KG1 (cell line): ENCODE measurements at regions not wholly inside any gene's neighbourhood (a gene's known extent, or its start where the extent isn't known, plus 50 kb on each side); places are given as distances from the start of the nearest gene placed in this dataset.
A peak's percentile ranks its signal among the peaks of the same experiment; 100 is the strongest.
"Not testable (repeated sequence)": the region's sequence is repeated elsewhere in the genome, so short reads cannot be mapped to it uniquely, and the experiment has no call there.

ENCODE experiments used
- DNase-seq: peaks from one replicate; lab custom pipeline; 2025; lab: John Stamatoyannopoulos, UW

DNA sequence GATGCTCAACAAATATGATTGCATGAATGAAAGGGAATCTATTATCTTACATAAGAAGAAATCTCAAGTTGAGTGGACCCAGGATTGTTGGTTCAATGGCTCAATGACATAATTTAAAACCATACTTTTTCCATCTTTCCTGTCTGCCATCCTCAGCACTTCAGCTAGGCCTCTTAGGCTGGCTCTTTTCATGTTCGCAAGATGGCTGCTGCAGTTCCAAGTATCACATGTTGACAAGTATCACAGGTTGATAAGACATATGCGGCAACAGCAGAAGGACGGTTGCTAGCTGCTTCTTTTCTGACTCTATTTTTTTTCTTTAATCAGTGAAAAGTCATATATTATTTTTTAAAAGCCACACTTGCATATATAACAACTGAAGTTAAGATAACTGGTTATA is 79.0 kb upstream of the CDK6 start:
- DNase-seq, result no peak

DNA sequence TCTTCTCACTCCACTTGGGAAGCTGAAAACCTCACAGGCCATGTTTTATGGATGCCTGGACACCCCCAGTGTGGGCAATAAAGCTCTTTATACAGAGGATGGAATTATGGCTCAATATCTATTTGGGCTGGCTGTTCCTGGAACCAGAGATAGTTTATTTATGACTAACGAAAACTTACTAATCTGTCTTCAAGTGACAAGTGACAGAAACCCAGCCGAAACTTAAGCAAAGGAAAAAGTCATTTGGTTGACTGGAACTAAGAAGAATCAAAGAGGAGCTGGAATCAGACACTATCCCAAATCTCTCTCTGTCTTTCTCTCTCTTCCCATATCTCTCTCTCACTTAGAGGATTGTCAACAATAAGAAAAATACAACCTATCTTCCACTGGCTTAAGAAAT is 78.3 kb upstream of the CDK6 start:
- DNase-seq, result no peak

DNA sequence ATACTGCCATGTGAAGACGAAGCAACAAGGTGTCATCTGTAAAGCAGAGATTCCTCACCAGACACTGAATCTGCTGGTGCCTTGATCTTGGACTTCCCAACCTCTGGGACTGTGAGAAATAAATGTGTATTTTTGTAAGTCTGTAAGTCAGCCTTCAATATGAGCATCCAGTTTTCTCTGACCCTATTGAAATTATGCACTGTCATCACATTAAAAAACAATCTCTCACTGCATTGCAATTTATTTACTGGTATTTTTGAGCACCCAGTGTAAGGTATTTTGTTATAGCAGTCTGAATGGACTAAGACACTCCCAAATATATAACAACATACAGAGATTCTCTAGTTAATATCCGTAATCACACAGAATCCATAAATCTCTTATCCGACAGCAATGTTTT is 77.5 kb upstream of the CDK6 start:
- no peak for DNase-seq

DNA sequence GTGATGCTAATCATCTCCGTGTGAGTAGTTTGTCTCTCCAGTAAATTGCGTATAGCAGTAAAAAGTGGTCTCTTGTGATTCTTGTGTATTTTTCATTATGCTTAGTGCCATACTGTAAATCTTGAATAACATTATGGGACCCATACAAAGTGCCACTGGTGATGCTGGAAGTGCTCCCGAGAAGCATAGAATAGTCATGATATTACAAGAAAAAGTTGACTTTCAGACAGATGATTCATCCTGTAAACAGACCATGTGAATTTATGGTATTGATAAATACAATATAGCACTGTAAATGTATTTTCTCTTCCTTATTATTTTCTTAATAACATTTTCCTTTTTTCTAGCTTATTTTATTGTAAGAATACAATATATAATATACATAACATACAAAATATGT is 74.6 kb upstream of the CDK6 start:
- DNase-seq, result no peak

DNA sequence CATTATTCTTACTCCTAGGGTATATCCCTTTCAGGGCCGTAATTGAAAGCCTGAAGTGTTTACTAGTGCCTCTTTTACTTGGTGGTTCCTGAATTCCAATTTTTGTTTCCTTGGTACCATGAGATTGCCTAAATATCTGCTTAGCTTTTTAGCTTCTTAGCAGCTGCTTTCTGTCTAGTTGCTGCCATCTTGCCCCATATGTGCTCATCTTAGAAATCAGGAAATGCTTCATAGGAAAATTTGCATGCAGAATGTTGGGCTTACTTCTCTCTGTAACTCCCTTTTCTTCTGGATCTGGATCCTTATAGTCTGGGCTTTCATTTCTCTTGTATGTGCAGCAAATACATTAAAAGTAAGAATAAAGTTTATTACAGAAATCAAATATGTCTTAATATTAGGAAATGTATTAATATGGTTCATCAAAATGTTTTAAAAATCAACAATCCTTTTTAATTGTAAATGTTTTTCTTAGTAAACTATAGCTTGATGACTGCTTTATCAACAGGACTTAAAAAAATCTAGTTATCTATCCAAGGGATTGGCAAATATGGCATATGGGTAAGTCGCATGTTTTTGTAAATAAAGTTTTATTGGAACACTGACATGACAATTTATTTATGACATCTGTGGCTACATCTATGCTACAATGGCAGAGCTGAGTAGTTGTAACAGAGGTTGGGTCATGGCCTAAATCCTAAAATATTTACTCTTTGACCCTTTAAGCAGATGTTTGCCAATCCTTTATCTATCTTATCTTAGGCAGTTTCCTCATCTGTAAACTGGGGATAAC is 73.5 kb upstream of the CDK6 start:
- DNase-seq, result no peak

DNA sequence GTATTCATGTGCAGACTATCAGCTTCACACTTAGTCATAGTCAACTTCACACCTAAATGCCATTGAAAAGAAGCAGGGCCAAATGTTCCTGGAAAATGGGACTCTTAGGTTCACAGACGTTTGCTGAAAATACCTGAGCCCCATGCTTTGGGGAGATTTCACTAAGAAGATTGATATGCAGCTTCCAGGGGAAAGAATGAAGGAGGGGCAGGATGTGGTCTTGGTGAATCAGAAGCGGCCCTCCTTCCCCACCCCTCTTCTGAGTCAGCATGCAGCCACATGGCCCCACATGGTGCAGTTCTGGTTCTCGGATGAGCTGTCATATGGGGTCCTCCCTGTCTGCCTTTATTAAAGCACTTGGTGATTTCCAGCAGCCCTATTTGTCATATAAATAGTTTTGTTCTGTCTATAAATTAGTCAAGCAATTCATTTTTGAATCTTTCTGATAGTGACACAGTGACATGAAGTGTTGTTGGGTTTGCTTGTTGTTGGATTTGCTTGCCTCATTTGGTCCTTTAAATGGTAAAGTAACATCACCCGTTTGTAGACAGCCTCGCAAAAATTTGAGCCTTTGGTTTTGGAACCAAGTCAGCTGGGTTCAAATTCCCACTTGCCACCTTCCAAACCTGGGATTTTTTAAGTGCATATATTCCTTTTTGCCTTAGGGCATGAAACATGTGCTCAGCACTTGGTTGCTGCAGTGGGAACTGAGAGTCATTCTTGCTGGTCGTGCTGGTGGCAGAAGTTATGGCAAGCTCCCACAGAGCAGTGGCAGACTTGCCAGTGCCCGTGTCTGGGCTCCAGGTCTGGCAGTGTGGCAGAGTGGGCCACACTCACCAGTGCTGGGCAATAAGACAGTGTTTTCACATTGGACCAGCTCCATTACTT is 68.1 kb upstream of the CDK6 start:
- peak; percentile 35 for DNase-seq

DNA sequence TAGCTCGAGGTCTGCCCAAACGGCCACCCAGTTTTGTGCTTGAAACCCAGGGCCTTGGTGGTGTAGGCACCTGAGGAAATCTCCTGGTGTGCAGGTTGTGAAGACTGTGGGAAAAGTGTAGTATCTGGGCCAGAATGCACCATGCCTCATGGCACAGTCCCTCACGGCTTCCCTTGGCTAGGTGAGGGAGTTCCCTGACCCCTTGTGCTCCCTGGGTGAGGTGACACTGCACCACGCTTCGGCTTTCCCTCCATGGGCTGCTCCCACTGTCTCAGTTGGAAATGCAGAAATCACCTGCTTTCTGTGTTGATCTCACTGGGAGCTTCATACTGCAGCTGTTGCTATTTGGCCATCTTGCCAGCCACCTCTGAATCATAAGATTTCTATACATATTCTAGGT is 62.4 kb upstream of the CDK6 start:
- DNase-seq, result no peak

DNA sequence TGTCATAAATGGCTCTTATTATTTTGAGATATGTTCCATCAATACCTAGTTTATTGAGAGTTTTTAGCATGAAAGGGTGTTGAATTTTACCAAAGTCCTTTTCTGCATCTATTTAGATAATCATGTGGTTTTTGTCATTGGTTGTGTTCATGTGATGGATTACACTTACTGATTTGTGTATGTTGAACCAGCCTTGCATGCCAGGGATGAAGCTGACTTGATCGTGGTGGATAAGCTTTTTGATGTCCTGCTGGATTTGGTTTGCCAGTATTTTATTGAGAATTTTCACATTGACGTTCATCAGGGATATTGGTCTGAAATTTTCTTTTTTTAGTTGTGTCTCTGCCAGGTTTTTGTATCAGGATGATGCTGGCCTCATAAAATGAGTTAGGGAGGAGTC is 58.5 kb upstream of the CDK6 start:
- DNase-seq, result not testable (repeated sequence)

DNA sequence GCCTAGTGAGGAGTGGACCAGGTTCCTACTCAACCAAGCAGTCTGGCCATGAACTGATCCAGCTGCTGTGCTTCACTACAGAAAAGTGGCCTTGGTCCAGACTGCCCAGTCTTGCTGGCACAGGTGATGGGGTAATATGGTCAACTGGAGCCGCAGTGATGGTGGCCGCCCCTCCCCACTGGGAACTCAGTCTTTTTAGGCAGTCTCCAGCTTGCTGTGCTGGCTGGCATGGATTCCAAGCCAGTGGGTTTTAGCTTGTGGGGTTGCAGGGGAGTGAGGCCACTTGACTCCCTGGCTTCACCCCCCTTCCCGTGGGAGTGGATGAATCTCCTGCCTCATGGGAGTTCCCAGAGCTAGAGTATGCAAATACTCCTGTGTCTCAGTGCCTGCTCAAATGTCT is 52.7 kb upstream of the CDK6 start:
- DNase-seq, result no peak
